ENCODE measurements at regions not wholly inside any gene's neighbourhood (a gene's known extent, or its start where the extent isn't known, plus 50 kb on each side); places are given as distances from the start of the nearest gene placed in this dataset.

DNA sequence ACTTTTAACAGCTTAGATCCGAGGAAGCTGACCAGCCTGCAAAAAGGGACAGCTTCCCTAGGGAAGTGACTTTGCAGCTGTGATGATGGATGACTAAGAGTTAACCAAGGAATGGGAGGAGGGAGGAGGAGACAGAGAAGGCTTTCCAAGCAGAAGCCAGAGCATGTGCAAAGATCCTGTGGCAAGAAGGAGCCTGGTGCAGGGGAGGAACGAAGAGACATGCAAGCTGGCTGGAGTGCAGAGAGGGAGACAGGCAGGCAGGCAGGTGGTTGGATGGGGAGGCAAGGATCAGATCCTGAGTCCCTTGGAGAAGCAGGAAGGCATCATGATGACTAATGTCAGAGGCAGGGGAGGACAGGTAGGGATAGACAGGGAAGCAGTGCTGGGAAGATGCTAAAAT is 148.8 kb downstream of the PFKFB3 start:
- H3K27me3 Mint-ChIP-seq (ENCODE audit: unreplicated experiment), result peaks cover 4% of the 10 kb centered on the region
- H3K9me3 Mint-ChIP-seq (ENCODE audit: unreplicated experiment), result no peaks in the 10 kb centered on the region
- no peak overlapping the region for H3K27ac Mint-ChIP-seq (ENCODE audit: unreplicated experiment)
- H3K36me3 Mint-ChIP-seq (ENCODE audit: low read depth, unreplicated experiment), result no peaks in the 10 kb centered on the region
- DNase-seq (ENCODE audit: low spot score), result no peak
- no peak overlapping the region for H3K4me3 Mint-ChIP-seq (ENCODE audit: unreplicated experiment)
- H3K4me1 Mint-ChIP-seq (ENCODE audit: unreplicated experiment), result no peaks in the 10 kb centered on the region
- TF ChIP-seq, protein P1, sequence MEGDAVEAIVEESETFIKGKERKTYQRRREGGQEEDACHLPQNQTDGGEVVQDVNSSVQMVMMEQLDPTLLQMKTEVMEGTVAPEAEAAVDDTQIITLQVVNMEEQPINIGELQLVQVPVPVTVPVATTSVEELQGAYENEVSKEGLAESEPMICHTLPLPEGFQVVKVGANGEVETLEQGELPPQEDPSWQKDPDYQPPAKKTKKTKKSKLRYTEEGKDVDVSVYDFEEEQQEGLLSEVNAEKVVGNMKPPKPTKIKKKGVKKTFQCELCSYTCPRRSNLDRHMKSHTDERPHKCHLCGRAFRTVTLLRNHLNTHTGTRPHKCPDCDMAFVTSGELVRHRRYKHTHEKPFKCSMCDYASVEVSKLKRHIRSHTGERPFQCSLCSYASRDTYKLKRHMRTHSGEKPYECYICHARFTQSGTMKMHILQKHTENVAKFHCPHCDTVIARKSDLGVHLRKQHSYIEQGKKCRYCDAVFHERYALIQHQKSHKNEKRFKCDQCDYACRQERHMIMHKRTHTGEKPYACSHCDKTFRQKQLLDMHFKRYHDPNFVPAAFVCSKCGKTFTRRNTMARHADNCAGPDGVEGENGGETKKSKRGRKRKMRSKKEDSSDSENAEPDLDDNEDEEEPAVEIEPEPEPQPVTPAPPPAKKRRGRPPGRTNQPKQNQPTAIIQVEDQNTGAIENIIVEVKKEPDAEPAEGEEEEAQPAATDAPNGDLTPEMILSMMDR (IDR thresholded peaks at IDR 0.05; ENCODE audit: unreplicated experiment), result no peak

DNA sequence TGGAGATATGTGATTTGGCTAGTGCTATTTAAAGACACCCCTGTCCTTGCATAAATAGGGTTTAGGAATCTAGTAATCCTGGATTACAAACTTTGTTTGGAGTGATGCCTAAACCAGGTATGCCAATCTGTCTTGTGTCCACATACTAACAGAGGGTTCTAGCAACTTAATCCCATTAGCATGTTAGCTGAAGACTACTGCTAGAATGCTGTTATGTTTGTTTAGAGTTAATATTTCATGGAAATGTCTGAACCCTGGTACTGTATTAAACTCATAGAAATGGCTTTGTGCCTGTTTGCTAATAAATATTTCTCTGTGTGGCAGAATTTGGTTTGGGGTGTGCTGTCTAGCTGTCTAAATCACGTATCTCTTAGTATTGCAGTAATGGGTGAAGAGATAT is 150.8 kb downstream of the PFKFB3 start:
- TF ChIP-seq, protein P1 (IDR thresholded peaks at IDR 0.05; ENCODE audit: unreplicated experiment), result no peak
- no peak overlapping the region for H3K4me3 Mint-ChIP-seq (ENCODE audit: unreplicated experiment)
- no peaks in the 10 kb centered on the region for H3K9me3 Mint-ChIP-seq (ENCODE audit: unreplicated experiment)
- no peak for DNase-seq (ENCODE audit: low spot score)
- H3K4me1 Mint-ChIP-seq (ENCODE audit: unreplicated experiment), result no peaks in the 10 kb centered on the region
- no peak overlapping the region for H3K27ac Mint-ChIP-seq (ENCODE audit: unreplicated experiment)
- H3K27me3 Mint-ChIP-seq (ENCODE audit: unreplicated experiment), result peaks cover 6% of the 10 kb centered on the region
- H3K36me3 Mint-ChIP-seq (ENCODE audit: low read depth, unreplicated experiment), result no peaks in the 10 kb centered on the region

DNA sequence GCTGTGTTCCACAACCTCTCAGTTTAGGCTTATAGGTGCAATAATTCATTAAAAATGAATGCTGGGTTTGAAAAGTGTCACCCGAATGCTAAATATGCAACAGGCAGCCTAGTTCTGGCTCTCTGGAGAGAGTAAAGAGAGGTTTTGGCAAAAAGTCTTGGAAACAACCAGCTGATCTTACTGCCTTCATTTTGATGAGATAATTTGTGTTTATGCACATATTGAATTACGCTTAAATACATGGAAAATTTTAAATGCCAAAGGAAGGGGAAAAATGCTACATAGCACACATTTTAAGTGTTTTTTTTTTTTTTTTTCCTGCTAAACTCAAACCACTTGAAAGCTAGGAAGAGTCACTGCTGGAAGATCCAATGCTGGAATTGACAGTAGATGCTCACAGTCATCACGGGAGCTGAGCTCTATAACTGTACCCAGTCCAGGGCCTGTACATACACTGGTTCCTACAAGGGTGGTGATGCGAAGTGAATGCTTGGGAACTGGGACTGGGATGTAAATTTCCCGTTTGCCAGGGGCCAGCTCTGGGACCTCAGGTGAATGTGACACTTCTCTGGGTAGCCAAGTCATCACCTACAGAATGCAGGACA is 151.5 kb downstream of the PFKFB3 start:
- H3K27me3 Mint-ChIP-seq (ENCODE audit: unreplicated experiment), result peaks cover 6% of the 10 kb centered on the region
- H3K9me3 Mint-ChIP-seq (ENCODE audit: unreplicated experiment), result no peaks in the 10 kb centered on the region
- H3K4me1 Mint-ChIP-seq (ENCODE audit: unreplicated experiment), result no peaks in the 10 kb centered on the region
- no peaks in the 10 kb centered on the region for H3K36me3 Mint-ChIP-seq (ENCODE audit: low read depth, unreplicated experiment)
- TF ChIP-seq, protein P1 (IDR thresholded peaks at IDR 0.05; ENCODE audit: unreplicated experiment), result no peak
- H3K4me3 Mint-ChIP-seq (ENCODE audit: unreplicated experiment), result no peak overlapping the region
- DNase-seq (ENCODE audit: low spot score), result no peak
- H3K27ac Mint-ChIP-seq (ENCODE audit: unreplicated experiment), result no peak overlapping the region

DNA sequence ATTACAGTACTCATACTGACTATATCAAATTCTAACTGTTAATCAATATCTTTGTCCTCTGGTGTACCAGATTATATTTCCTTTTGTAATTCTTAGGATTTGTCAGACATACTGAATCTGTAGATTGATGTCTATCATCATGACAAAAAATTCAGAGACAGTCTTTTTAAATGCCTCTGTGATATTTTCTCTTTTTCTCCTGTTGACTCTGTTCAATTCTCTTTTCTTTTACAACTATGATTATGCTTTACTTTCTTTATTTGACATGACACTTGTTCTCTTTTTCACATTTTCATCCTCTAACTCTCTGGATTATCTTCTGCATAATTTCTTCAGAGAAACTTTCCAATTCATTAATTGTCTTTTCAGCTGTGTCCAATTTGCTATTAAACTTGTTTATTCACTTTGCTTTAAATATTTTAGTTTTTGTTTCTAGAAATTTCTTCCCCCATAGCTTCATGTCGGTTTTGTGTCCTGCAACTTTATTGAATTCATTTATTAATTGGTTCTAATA is 153.6 kb downstream of the PFKFB3 start:
- no peaks in the 10 kb centered on the region for H3K4me1 Mint-ChIP-seq (ENCODE audit: unreplicated experiment)
- TF ChIP-seq, protein P1 (IDR thresholded peaks at IDR 0.05; ENCODE audit: unreplicated experiment), result no peak
- H3K4me3 Mint-ChIP-seq (ENCODE audit: unreplicated experiment), result no peak overlapping the region

DNA sequence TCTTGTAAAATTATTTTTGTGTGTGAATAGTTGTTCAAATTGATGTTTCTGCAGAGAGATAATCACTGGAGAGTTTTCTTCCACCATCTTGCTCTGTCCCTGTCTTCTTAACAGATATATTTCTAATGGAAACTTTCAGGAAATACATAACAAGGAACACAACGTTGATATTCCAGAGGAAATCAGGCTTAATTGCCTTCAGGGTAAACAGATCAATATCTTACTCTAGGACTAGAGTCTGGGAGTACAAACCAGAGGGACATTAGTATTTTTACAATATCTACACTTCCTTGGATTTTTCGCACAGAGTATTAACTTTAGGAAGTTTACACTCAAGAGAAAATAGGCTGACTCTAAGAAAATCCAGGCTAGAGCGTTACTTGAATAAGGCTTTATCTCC is 159.1 kb downstream of the PFKFB3 start:
- Mint-ChIP-seq H3K27ac (ENCODE audit: unreplicated experiment) (no peak overlapping the region), H3K4me3 (ENCODE audit: unreplicated experiment) (no peak overlapping the region), H3K27me3 (ENCODE audit: unreplicated experiment) (peaks cover 3% of the 10 kb centered on the region), H3K4me1 (ENCODE audit: unreplicated experiment) (no peaks in the 10 kb centered on the region), H3K36me3 (ENCODE audit: low read depth, unreplicated experiment) (no peaks in the 10 kb centered on the region), H3K9me3 (ENCODE audit: unreplicated experiment) (no peaks in the 10 kb centered on the region)
- TF ChIP-seq, protein P1 (IDR thresholded peaks at IDR 0.05; ENCODE audit: unreplicated experiment), result no peak
- no peak for DNase-seq (ENCODE audit: low spot score)

More for the DNA sequence above, 153.6 kb downstream of the PFKFB3 start:
- H3K36me3 Mint-ChIP-seq (ENCODE audit: low read depth, unreplicated experiment), result no peaks in the 10 kb centered on the region
- H3K27me3 Mint-ChIP-seq (ENCODE audit: unreplicated experiment), result peaks cover 6% of the 10 kb centered on the region
- no peaks in the 10 kb centered on the region for H3K9me3 Mint-ChIP-seq (ENCODE audit: unreplicated experiment)
- no peak overlapping the region for H3K27ac Mint-ChIP-seq (ENCODE audit: unreplicated experiment)
- DNase-seq (ENCODE audit: low spot score), result no peak
